ENCODE measurements at regions not wholly inside any gene's neighbourhood (a gene's known extent, or its start where the extent isn't known, plus 50 kb on each side); places are given as distances from the start of the nearest gene placed in this dataset.
"Not testable (repeated sequence)": the region's sequence is repeated elsewhere in the genome, so short reads cannot be mapped to it uniquely, and the experiment has no call there.

- H3K4me1 Mint-ChIP-seq (ENCODE audit: low read depth); H3K27ac Mint-ChIP-seq; DNase-seq (ENCODE audit: low spot score); H3K27me3 Mint-ChIP-seq (ENCODE audit: low read depth); H3K36me3 Mint-ChIP-seq (ENCODE audit: low read depth); intact Hi-C loops (cut with micrococcal nuclease); H3K9me3 Mint-ChIP-seq; H3K4me3 Mint-ChIP-seq (ENCODE audit: low read depth): not testable (repeated sequence)
Measured at GRCh38 chr6:21282360-21282759, 311.2 kb upstream of the SOX4 start.

DNA sequence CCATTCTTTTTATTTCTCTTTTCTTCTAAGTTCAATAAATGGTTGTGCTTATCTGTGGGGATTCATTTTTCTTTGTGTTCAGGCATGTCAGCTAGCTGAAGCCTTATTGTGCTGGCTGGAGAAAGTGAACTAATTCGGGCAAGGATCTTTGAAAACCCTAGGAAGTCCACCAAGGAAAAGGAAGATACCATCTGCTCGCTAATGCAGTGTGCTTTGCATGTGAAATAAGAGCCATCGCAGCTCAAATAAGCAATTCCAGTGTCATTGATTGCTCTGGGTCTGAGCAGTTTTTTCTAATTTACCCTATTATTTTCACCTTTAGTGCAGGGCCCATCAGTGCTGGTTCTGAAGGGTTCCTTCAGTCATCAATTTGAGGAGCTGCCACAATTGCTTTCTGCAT lies 309.4 kb upstream of the SOX4 start:
- H3K9me3 Mint-ChIP-seq = no peaks in the 10 kb centered on the region
- no peaks in the 10 kb centered on the region for H3K36me3 Mint-ChIP-seq (ENCODE audit: low read depth)
- peaks cover 2% of the 10 kb centered on the region for H3K27me3 Mint-ChIP-seq (ENCODE audit: low read depth)
- intact Hi-C loops (cut with micrococcal nuclease) = no loop called here
- H3K27ac Mint-ChIP-seq = no peak overlapping the region
- H3K4me3 Mint-ChIP-seq (ENCODE audit: low read depth) = no peak overlapping the region
- DNase-seq (ENCODE audit: low spot score) = no peak
- no peaks in the 10 kb centered on the region for H3K4me1 Mint-ChIP-seq (ENCODE audit: low read depth)

DNA sequence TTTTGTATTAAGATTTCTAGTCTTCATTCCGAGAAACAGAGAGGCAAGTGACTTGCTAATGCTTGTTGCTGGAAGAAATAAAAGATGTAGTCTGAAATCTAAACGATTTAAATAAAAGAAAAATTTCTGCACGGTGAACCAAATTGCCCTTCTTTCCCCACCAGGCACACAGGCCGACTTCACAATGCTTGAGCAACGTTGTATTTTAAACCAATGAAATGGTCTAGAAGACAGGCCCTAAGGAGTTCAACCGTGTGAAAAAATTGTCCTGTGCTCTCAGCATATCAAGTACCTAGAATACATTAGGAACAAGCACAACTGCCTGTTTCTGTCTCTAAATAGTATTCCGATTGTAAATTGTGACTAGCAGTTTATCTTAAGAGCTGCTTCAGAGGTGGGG lies 308.8 kb upstream of the SOX4 start:
- no peaks in the 10 kb centered on the region for H3K9me3 Mint-ChIP-seq
- H3K4me1 Mint-ChIP-seq (ENCODE audit: low read depth) = no peaks in the 10 kb centered on the region
- no peak overlapping the region for H3K4me3 Mint-ChIP-seq (ENCODE audit: low read depth)
- DNase-seq (ENCODE audit: low spot score) = no peak
- no peak overlapping the region for H3K27ac Mint-ChIP-seq
- intact Hi-C loops (cut with micrococcal nuclease) = no loop called here
- no peaks in the 10 kb centered on the region for H3K36me3 Mint-ChIP-seq (ENCODE audit: low read depth)
- H3K27me3 Mint-ChIP-seq (ENCODE audit: low read depth) = peaks cover 2% of the 10 kb centered on the region

- Mint-ChIP-seq H3K4me3 (ENCODE audit: low read depth) (no peak overlapping the region), H3K27me3 (ENCODE audit: low read depth) (peaks cover 2% of the 10 kb centered on the region), H3K36me3 (ENCODE audit: low read depth) (no peaks in the 10 kb centered on the region), H3K4me1 (ENCODE audit: low read depth) (no peaks in the 10 kb centered on the region), H3K9me3 (no peaks in the 10 kb centered on the region), H3K27ac (no peak overlapping the region)
- intact Hi-C loops (cut with micrococcal nuclease) = no loop called here
- no peak for DNase-seq (ENCODE audit: low spot score)
Measured at GRCh38 chr6:21294144-21294543, 299.4 kb upstream of the SOX4 start.

- intact Hi-C loops (cut with micrococcal nuclease) = no loop called here
- no peak overlapping the region for H3K27ac Mint-ChIP-seq
- no peaks in the 10 kb centered on the region for H3K4me1 Mint-ChIP-seq (ENCODE audit: low read depth)
Measured at GRCh38 chr6:21295506-21296240, 297.9 kb upstream of the SOX4 start.

DNA sequence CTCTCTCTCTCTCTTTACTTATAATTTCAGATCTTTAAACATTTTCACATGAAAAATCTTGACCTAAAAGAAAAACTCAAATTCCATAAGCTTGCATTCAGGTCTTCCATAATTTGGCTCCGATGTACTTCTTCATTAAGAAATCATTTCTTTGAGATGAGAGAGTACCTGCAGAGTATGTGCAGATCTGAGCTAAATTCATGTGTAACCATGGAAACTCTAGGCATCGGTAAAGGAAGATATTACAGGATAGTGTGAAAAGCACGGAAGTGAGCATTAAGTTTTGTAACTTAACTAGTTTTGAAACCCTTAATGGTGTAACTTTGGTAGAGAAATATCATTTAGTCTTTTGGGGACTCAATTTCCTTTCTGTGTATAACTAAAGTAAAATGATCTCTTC lies 295.9 kb upstream of the SOX4 start:
- intact Hi-C loops (cut with micrococcal nuclease) = no loop called here
- H3K9me3 Mint-ChIP-seq = no peaks in the 10 kb centered on the region
- no peak for DNase-seq (ENCODE audit: low spot score)

More at GRCh38 chr6:21295506-21296240, 297.9 kb upstream of the SOX4 start:
- no peak for DNase-seq (ENCODE audit: low spot score)
- Mint-ChIP-seq H3K9me3 (no peaks in the 10 kb centered on the region), H3K36me3 (ENCODE audit: low read depth) (no peaks in the 10 kb centered on the region), H3K27me3 (ENCODE audit: low read depth) (peaks cover 5% of the 10 kb centered on the region), H3K4me3 (ENCODE audit: low read depth) (no peak overlapping the region)

GRCh38 chr6:21299216-21299615 lies 294.3 kb upstream of the SOX4 start:
- intact Hi-C loops (cut with micrococcal nuclease) = no loop called here
- no peaks in the 10 kb centered on the region for H3K36me3 Mint-ChIP-seq (ENCODE audit: low read depth)
- no peaks in the 10 kb centered on the region for H3K4me1 Mint-ChIP-seq (ENCODE audit: low read depth)
- DNase-seq (ENCODE audit: low spot score) = no peak
- peaks cover 4% of the 10 kb centered on the region for H3K9me3 Mint-ChIP-seq
- H3K27ac Mint-ChIP-seq = no peak overlapping the region
- H3K4me3 Mint-ChIP-seq (ENCODE audit: low read depth) = no peak overlapping the region
- H3K27me3 Mint-ChIP-seq (ENCODE audit: low read depth) = peaks cover 5% of the 10 kb centered on the region

More for the DNA sequence above, 295.9 kb upstream of the SOX4 start:
- Mint-ChIP-seq H3K36me3 (ENCODE audit: low read depth) (no peaks in the 10 kb centered on the region), H3K27ac (no peak overlapping the region), H3K27me3 (ENCODE audit: low read depth) (peaks cover 5% of the 10 kb centered on the region), H3K4me1 (ENCODE audit: low read depth) (no peaks in the 10 kb centered on the region), H3K4me3 (ENCODE audit: low read depth) (no peak overlapping the region)

- Mint-ChIP-seq H3K27me3 (ENCODE audit: low read depth) (peaks cover 5% of the 10 kb centered on the region), H3K4me1 (ENCODE audit: low read depth) (no peaks in the 10 kb centered on the region), H3K4me3 (ENCODE audit: low read depth) (no peak overlapping the region), H3K36me3 (ENCODE audit: low read depth) (no peaks in the 10 kb centered on the region), H3K27ac (no peak overlapping the region), H3K9me3 (peaks cover 4% of the 10 kb centered on the region)
- intact Hi-C loops (cut with micrococcal nuclease) = no loop called here
- DNase-seq (ENCODE audit: low spot score) = no peak
Measured at GRCh38 chr6:21300439-21300838, 293.1 kb upstream of the SOX4 start.

DNA sequence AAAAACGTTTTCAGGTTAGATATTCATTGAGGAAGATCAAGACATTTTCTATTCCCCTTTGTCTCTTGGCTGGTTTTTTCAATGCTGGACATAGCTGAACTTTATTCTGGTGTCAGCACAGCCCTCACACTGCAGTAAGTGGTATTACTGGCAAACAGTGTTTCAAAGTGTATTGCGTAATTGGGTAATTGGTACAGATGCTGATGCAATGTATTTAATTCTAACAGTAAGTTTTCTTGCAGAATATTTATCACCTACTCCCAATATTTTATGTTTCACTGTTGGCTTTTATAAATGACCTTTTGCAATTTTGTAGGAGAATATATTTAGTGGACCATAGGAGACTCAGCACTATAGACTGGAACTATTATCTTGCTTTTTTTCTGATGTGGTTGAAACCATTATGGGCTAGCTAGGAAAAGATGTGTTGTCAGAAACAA lies 287.6 kb upstream of the SOX4 start:
- H3K27me3 Mint-ChIP-seq (ENCODE audit: low read depth) = peaks cover 3% of the 10 kb centered on the region
- H3K9me3 Mint-ChIP-seq = peaks cover 4% of the 10 kb centered on the region
- no peaks in the 10 kb centered on the region for H3K36me3 Mint-ChIP-seq (ENCODE audit: low read depth)
- intact Hi-C loops (cut with micrococcal nuclease) = no loop called here
- no peak overlapping the region for H3K27ac Mint-ChIP-seq
- no peak for DNase-seq (ENCODE audit: low spot score)
- H3K4me1 Mint-ChIP-seq (ENCODE audit: low read depth) = no peaks in the 10 kb centered on the region
- H3K4me3 Mint-ChIP-seq (ENCODE audit: low read depth) = no peak overlapping the region

- H3K27me3 Mint-ChIP-seq (ENCODE audit: low read depth) = peaks cover 3% of the 10 kb centered on the region
- H3K4me1 Mint-ChIP-seq (ENCODE audit: low read depth) = no peaks in the 10 kb centered on the region
- H3K27ac Mint-ChIP-seq = no peak overlapping the region
- no peak for DNase-seq (ENCODE audit: low spot score)
- H3K9me3 Mint-ChIP-seq = peaks cover 4% of the 10 kb centered on the region
- intact Hi-C loops (cut with micrococcal nuclease) = no loop called here
- H3K4me3 Mint-ChIP-seq (ENCODE audit: low read depth) = no peak overlapping the region
- H3K36me3 Mint-ChIP-seq (ENCODE audit: low read depth) = no peaks in the 10 kb centered on the region
Measured at GRCh38 chr6:21306546-21306945, 287.0 kb upstream of the SOX4 start.

GRCh38 chr6:21309807-21310221 lies 283.7 kb upstream of the SOX4 start:
- no peak overlapping the region for H3K27ac Mint-ChIP-seq
- H3K9me3 Mint-ChIP-seq = no peaks in the 10 kb centered on the region
- H3K36me3 Mint-ChIP-seq (ENCODE audit: low read depth) = no peaks in the 10 kb centered on the region
- peaks cover 3% of the 10 kb centered on the region for H3K27me3 Mint-ChIP-seq (ENCODE audit: low read depth)
- no peak overlapping the region for H3K4me3 Mint-ChIP-seq (ENCODE audit: low read depth)
- intact Hi-C loops (cut with micrococcal nuclease) = no loop called here
- no peak for DNase-seq (ENCODE audit: low spot score)
- no peaks in the 10 kb centered on the region for H3K4me1 Mint-ChIP-seq (ENCODE audit: low read depth)

GRCh38 chr6:21310568-21311140 lies 282.9 kb upstream of the SOX4 start:
- intact Hi-C loops (cut with micrococcal nuclease) = no loop called here
- Mint-ChIP-seq H3K9me3 (no peaks in the 10 kb centered on the region), H3K4me1 (ENCODE audit: low read depth) (no peaks in the 10 kb centered on the region), H3K36me3 (ENCODE audit: low read depth) (no peaks in the 10 kb centered on the region), H3K27me3 (ENCODE audit: low read depth) (peaks cover 3% of the 10 kb centered on the region), H3K27ac (no peak overlapping the region), H3K4me3 (ENCODE audit: low read depth) (no peak overlapping the region)
- DNase-seq (ENCODE audit: low spot score) = no peak

DNA sequence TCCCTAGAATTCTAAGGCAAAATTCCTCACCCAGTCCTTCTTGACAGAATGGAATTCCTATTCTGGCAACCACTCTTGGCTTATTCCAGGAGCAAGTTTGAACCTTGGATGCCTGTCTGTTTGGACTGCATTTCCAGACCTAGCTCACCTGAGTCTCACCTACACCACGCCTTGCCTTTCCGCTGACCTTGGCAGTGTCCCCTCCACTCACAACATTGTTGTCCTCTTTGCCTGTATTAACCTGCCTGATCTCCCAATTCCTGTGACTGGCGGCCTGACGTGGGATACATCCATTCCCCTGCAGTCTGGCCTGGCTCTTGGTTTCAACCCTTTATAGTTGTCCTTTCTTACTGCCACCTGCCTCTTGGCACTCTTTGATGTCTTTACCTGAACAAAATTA lies 281.4 kb upstream of the SOX4 start:
- H3K27me3 Mint-ChIP-seq (ENCODE audit: low read depth) = peaks cover 3% of the 10 kb centered on the region
- H3K27ac Mint-ChIP-seq = no peak overlapping the region
- intact Hi-C loops (cut with micrococcal nuclease) = no loop called here
- DNase-seq (ENCODE audit: low spot score) = no peak
- H3K36me3 Mint-ChIP-seq (ENCODE audit: low read depth) = no peaks in the 10 kb centered on the region
- no peaks in the 10 kb centered on the region for H3K4me1 Mint-ChIP-seq (ENCODE audit: low read depth)
- H3K9me3 Mint-ChIP-seq = no peaks in the 10 kb centered on the region
- H3K4me3 Mint-ChIP-seq (ENCODE audit: low read depth) = no peak overlapping the region

Measured in activated T-helper 2 cell treated with anti-CD3 and anti-CD28 coated beads, Interferon-gamma antibody, Interleukin-2, Interleukin-4, amounts not matched to agents 10 μg/mL and 5 μg/mL and 100 μg/mL, durations not matched to agents 14 hours and 24 hours and 36 hours (primary cell).